ENCODE measurements at regions not wholly inside any gene's neighbourhood (a gene's known extent, or its start where the extent isn't known, plus 50 kb on each side); places are given as distances from the start of the nearest gene placed in this dataset.

DNA sequence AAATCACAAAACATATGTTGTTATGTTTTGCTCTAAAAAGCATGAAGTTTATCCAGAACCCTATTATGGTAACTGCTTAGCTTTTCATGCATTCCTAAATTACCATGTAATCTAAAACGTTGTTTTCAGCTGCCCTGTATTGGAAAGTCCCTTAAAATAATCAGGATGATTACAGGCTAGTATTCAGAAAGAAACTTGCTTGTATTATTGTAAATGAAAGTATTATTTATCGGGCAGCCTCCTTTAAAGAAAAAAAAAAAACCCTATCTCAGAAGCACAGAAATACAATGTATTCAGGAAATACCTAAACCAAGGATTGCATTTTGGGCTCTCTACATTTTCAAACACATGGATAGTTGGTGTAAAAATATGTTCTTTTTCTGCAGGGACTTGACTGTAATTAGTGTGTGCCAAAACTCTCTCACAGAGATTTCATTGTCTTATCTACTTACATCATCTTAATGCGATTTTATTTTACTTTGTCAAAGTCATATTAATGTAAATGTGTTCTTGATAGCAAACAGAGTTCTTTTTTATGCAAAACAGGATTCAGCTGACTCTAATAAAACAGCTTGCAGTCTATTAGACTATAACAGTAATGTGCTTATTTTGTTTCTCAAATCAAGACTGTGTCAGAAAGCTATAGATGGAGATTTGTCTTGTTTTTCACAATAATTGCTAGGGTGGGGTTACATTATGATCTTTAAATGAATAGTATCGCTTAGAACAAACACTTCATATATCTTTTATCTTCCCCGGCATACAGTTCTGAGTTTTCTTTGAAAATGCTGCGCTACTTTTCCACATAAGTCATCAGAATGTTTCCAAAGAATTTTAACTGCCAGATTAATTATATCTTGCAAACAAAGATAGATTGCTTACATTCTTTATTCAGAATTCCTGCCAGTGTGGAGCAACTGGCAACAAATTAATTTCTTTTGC is 65.3 kb upstream of the ARID5B start:
- TF ChIP-seq, protein P1, sequence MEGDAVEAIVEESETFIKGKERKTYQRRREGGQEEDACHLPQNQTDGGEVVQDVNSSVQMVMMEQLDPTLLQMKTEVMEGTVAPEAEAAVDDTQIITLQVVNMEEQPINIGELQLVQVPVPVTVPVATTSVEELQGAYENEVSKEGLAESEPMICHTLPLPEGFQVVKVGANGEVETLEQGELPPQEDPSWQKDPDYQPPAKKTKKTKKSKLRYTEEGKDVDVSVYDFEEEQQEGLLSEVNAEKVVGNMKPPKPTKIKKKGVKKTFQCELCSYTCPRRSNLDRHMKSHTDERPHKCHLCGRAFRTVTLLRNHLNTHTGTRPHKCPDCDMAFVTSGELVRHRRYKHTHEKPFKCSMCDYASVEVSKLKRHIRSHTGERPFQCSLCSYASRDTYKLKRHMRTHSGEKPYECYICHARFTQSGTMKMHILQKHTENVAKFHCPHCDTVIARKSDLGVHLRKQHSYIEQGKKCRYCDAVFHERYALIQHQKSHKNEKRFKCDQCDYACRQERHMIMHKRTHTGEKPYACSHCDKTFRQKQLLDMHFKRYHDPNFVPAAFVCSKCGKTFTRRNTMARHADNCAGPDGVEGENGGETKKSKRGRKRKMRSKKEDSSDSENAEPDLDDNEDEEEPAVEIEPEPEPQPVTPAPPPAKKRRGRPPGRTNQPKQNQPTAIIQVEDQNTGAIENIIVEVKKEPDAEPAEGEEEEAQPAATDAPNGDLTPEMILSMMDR (IDR thresholded peaks at IDR 0.05): no peak
- TF ChIP-seq POLR2A (IDR thresholded peaks at IDR 0.05; ENCODE audit: low read depth) (no peak), POLR2AphosphoS5 (IDR thresholded peaks at IDR 0.05) (no peak)

All from esophagus muscularis mucosa (tissue), 3 donors.